GM18498 (cell line): ENCODE measurements at regions not wholly inside any gene's neighbourhood (a gene's known extent, or its start where the extent isn't known, plus 50 kb on each side); places are given as distances from the start of the nearest gene placed in this dataset.

Source experiments
- ATAC-seq: cut with Tn5 transposase; IDR thresholded peaks from one replicate; pipeline ENCODE4 v1.9.1; 2021; ENCODE audit warnings: mild to moderate bottlenecking, moderate library complexity; ENCODE audit not compliant: unreplicated experiment

DNA sequence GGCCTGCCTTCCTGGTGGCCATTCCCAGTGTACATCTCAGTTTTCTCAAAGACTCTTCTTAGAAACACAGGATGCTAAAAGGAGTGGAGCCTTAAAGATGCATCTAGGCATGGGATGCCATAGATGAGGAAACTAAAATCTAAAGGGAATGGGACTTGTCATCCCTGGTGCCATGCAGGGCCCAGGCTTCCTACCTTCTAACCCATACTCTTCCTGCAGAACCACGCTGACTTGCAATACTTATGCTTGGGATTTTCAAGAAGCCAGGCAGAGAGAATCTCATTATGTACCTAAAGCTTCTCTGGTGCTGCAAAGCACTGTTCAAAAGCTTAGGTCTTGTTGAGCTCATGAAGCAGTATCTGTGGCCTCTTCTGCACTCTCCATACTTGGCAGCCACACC lies 329.1 kb downstream of the CYRIA start:
- ATAC-seq = no peak

DNA sequence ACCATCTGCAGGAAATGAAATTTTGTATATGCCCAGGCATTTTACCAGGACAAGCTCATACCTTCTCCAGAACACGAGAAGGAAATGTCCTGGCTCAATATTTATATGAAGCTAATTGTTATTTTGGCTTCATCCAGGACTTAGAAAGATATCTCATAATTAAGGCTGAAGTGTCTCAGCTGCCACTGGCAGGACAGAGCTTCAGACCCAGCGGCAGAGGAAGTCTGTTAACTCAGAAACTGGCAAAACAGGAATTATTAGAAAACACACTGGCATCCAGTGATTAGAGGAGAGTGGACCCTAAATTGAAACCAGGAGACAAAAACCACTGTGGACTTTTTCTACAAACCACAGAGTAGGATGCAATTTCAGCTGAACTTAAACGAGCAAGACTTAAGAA lies 329.7 kb downstream of the CYRIA start:
- ATAC-seq = no peak

DNA sequence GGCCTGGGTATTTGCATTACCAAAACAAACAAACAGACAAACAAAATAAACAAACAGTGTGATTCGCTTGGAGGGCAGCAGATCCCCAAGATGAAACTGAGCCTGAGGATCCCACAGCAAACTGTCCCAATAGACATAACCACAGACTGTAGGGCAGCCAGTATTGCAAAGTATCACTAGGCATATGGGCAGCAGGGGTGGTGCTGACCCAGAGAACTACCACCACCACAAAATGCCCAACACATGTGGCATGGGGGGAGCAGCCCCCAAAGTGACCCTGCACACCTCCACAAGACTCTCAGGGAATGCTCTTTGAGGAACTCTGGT lies 330.1 kb downstream of the CYRIA start:
- no peak for ATAC-seq

DNA sequence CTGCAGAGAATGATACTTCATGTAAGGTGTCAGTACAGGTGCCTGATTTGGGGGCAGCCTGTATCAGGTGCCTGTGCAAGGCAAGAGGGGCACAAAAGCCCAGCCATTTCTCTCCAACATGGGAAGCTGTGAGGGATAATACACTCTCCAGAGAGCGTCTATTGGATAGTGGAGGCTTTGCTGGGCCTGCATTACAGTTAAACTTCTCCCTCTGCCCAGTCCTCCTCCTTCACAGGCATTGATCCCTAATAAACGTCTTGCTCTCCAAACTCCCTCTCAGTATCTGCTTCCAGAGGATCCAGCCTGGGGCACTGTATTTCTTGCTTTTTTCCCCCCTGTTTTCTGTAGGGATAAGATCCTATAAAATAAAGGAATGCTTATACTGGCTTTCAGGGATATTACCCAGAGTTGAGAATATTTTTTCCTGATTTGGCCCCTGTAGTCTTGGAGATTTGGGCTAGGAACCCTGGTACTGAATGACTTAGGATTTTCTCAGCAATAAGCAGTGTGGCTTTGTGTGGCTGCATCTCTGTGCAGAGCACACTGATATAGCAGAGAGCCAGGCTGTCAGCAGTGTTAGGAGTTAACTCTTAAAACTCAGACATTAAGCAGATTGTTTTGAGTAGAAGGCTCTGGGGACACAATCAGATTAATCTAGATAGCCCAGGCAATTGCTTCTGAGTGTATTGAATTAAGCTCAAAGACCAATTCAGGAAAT lies 330.6 kb downstream of the CYRIA start:
- no peak for ATAC-seq

DNA sequence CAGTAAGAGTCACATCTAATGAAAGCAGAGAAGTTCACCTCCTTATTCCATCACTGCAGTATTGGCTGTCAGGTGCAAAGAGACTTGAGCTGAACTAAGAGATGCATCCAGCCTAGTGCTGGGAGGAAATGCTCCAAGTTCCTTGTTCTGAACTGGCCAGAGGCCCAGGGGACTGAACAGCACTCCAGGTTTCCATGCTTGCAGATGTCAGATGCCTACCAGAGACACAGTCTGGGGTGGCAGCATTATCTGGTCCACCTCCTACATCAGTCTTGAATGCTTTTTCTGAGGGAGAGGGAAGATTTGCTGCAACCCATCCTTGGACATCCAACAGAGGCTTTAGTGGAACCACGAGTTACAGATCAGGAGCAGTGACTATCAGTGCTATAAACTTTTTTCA lies 331.3 kb downstream of the CYRIA start:
- ATAC-seq = no peak

DNA sequence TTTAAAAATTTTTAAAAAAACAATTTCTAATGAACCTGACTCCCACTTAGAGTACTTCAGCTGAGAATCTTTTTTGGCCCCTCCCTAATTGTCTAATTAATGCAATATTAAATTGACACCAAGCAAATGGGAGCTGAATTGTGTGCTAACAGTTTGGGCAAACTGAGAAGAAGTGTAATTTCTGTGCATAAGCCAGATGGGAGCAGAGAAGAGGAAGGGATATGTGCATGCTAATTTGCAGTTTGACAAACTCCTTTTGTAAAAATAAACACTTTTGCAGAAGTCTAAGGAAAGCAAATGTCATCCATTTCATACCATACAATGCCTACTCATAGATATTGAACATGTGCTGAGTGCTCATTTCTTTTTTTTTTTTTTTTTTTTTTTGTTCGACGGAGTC lies 332.0 kb downstream of the CYRIA start:
- no peak for ATAC-seq

DNA sequence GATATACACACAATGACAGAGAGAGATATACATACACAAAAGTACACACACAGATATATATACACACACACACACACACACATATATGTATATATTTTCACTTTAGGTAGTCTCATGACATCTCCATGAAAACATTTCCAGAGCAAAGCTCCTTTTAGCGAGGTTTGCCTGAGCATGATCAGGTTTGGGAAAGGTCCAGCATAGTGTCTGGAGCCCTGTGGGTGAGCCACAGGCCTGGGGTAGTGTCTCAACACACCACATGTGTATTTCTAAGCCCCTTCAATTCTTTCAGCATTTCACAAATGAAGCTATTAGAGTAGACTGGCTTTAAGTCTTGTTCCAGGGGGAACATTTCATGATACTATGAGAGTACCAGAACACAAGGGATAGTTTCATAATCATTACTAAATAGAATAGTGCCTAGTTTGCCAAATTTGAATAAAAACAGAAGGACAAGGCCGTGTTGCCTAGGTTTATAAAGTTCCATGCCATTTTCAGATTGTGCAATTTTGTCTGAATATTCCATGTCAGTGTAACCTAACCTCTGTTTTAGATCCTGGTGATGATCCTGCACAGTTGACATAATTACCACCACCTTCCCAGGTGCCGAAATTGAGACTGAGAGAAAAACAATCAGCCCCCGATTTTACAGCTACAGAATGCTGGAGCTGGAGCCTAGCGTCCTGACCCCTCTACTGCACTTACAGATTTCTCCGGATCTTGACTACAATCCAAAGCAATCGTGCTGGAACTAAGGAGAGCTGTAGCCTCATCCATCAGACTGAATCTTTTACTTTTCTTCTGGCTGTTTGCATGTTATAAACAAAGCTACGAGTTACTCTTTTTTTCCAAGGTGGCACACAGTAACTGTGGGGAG lies 332.7 kb downstream of the CYRIA start:
- no peak for ATAC-seq

DNA sequence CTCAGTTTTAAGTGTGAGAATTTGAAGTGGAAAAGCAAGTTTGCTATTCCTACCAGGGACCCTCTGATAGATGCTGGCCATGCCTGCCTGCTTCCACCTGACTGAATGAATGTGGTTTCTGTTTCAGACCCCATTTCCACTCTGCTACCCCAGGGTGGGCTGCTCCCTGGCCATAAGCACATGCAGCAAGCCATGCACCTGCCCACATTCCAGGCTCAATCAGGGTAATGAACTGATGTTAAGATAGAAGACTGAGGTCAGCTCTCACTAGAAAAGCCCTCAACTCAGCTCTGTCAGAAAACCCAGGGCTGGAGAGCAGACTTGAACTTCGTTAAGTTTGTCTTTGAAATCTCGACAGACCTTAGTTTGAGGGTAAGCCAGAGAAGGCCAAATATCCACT lies 333.9 kb downstream of the CYRIA start:
- no peak for ATAC-seq

DNA sequence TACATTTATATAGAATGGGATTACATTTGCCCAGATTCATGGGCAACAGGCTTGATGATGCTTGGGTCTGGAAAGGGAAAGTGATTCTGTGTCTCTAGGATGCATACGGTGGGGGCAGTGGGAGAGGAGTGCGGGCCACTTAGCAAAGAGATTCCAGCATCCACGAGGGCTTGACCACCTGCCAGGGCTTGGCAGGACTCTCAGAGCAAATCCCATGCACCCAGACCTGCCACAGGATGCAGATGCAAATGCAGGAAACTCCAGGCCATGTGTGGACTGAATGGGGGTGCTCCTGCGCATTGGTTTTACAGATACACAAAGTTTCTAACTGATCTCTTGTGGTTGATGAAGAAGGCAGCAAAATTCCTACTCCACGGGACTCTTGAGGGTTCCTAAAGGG lies 334.7 kb downstream of the CYRIA start:
- ATAC-seq = no peak

DNA sequence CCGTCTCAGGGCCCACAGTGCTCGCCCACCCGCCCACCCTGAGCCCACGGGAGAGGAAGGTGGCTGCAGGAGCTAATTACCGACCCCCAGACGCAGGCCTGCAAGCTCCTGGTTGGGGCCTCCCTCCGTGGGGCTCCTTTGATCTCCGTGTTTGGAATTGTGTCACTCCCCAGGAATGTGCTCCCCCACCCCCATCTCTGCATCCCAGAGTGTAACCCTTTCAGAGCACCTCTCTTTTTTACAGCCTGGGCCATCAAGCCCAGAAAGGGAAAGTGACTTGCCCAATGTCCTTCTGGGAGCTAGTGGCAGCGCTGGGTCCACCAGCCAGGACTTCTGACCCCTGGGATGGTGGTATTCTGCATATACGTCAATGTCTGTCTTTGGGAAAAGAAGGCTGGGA lies 335.1 kb downstream of the CYRIA start:
- ATAC-seq = no peak

DNA sequence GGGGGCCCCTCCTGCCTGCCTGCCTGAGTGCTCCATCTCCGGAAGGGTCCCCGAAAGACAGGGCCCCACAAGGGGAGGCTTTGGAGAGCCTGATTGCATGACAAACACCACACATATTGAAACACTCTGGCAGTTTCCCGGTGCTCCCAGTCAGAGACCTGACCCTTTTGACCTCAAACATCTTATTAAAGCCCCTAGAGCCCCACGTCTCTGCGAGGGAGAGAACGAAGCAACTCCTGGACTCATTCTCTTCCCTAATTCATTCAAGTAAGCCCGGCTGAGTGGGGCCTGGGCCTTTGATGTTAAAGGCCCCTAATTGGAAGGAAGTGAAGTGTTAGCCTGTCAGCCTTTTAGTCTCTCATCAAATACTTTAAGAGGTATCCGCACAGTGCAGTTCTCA lies 335.6 kb downstream of the CYRIA start:
- ATAC-seq = no peak

DNA sequence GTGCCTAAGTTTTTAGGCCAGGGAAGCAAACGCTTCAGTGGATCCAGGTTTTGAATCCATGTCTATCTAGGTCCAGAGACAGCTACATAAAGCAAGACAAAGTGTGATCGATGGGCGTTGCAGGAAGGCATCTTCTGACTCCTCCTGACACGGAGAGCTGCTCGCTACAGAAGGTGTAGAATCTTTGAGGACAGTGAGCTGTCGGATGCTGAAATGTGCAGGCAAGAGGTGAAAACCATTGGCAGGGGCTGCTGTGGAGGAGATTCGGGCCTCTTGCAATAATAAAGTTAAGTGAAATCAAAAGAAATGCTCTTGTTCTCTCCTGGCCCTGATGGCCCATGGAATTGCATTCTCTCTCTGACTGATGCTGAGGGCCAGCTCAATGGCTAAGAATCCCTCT lies 336.2 kb downstream of the CYRIA start:
- ATAC-seq = no peak

DNA sequence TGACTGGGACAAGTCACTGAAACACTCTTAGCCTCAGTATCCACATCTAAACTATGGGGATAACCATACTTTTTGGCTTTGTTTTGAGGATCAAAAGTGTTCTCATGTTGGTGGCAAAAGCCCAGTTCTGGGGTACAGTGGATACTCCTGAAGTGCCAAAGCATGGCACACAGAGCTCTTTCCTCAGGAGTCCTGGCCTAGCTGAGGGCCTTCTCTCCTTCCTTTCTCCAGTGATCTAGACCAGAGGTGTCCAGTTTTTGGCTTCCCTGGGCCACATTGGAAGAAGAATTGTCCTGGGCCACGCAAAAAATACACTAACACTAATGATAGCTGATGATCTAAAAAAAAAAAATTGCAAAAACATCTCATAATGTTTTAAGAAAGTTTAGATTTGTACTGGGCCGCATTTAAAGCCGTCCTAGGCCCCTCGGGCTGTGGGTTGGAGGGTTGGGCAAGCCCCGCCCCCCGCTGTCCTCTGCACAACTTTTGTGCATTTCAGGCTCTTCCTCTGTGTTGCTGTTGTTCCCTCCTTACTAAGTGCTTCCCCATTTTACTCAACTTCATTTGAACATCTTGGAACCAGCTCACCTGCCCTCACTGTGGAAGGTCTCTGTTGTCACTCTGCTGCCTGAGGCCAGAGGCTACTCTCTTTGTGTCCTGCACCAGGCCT lies 337.0 kb downstream of the CYRIA start:
- ATAC-seq = no peak

DNA sequence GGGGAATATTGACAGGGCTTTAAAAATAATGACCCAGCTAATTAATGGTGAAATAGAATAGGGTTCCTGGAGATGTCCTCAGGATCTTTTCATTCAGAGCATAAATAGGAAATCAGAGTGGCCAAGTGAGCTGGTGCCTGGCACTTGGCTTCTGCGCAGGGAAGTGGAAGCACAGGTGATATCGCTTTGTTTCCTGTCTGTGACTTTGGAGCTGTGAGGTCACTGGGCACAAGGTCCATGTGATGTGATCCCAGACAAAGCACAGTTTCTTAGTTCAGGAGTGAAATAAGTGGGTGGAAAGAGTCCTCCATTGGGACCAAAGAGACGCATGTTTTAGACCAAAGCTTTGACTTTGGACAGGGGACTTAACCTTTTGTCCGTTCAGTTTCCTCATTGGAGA lies 338.3 kb downstream of the CYRIA start:
- ATAC-seq = no peak

DNA sequence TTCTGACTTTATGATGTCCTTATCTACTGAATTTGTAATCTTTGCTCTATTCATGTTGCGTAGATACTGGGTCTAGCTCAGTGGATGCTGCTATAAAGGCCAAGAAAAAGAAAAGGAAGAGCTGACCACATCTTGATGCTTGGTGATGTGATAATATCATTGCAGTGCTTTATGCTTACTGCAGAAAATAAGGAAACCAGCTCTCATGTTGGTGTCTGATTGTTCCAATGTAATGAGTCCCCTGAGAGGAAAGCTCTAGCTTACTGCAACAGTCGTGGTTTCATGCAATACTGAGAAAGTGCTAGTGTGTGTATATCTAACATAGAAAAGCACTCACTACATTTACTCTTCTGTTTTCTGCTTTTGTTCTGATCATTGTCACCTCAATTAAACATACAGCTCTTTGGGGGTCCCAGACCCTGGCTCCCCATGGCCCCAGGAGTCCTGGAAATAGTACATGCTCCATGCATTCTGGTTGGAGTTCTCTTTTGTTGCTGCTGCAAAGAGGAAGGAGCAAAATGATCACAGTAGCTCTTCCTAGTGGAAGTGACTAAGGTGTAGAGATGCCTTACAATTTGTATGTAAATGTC lies 338.8 kb downstream of the CYRIA start:
- no peak for ATAC-seq

DNA sequence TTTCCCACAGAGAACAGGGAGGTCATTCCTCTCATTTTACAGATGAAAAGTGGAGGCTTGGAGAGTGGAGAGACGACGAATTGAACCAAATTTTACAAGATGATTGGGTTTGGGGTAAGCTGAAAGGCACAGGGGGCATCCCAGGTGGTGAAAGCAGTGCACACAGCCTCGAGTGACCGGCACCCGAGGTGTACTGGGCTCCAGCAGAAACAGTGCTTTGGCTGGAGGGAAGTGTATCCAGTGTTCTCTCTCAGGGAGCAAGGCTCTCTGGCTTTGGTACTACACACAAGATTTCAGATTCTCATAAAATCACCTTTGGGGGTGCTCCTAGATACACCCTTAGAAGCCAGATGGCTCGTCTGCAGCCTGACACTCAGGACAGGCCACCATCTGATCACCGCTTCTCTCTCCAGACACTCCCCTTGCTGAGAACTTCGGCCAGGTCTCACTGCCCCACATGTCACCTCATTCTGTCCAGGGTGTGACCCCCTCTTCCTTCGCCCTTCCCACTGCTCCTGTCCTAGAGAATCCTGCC lies 339.6 kb downstream of the CYRIA start:
- ATAC-seq = no peak

DNA sequence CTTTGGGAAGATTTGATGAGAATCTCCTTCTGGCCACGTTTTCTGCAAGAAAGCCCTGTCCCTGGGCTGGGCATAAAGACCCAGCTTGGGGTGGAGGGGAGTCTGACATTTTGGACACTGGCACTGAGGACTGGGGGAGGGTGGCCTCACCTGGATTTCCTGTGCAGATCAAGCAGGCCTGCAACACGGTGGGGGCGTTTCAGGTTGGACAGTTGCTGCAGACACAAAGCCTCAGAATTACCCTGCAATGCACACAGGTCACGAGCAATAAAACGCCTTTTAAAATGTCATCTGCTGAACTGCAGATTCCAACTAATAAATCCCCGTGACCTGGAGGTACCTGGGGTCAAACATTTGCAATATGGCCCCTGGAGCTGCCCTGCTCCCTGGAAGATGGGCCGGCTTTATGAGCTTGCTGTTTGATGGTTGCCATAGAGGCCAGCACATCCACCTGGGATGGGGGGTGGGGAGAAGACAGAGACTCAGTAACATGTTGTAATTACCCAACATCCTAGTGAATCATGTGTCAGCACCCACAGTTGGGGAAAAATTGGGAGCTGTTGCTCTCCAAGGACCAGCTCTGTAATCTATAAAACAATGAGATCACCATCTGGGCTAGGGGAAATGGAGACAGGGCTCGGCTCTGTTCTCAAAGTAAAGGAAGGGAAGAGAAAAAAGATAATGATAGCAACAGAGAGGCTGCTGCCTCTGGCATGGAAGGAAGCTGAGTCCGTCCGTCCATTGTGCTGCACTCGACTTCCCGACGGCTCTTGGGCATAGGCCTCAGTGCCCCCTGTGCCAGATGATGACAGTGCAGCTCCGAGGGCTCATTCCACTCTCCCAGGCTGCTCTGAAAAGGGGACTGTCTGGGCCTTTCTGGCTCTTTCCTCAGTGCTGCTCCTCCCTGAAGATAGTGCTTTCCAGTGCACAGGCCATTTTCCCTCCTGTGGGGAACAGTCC lies 340.3 kb downstream of the CYRIA start:
- ATAC-seq = no peak

DNA sequence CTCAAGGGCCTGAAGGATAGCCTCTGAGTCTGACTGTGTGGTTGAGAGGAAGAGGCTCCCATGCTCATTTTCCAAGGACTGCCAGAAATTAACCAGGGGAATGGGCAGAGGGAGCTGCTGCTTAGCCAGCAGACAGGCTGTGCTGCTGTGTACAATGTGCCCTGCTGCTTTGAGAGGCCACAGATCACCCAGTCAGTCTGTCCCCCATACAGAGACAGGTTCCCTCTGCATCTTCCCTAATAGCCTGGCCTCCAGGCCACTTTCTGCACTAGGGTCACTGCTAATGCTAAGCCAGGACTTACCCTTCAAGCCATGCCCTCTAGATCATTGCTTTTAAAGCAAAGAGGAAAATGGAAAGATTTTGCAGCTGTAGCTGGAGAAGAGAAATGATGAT lies 341.1 kb downstream of the CYRIA start:
- no peak for ATAC-seq

DNA sequence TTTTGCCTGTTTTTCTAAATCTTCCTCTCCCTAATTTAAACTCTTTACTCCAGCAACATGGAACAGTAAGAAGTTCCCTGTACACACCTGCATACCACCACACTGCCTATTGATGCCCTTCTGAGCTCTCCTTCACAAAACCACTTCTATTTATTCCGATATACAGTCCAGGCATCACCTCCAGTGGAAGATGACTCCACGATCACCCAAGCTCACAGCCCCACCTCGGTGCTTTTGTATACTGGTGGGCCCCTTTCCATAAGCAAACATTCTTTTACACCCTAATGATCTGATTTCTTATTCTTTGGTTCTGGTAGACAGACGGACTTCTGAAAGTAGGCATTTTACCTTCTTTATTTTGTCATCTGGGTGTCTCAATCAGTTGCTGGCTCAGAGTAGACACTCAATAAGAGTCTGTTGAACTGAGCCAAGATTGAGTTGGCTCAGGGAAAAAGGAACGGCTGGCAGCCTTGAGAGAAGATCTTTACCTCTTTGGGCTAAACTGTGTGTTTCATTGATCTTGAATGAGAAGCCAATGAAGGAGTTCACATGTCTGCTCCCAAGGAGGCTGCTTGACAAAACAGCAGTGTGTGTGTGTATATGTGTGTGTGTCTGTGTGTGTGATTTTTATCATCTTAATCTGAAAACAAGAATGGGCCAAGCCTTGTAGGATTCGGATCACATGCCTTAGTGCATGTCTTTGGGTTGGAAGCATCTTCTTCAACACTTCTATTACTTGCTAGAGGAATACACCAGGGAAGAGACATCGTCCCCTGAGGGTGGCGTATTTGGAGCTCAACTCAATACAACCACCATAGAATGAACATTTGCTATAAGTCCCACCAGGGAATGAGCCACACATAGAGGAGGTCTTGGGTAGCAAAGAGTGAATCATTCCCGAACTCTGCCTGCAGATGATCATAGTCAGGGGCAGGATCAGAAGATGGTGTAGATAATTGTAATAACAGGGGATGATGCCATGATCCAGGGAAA lies 341.8 kb downstream of the CYRIA start:
- no peak for ATAC-seq
